ENCODE measurements at regions not wholly inside any gene's neighbourhood (a gene's known extent, or its start where the extent isn't known, plus 50 kb on each side); places are given as distances from the start of the nearest gene placed in this dataset.

DNA sequence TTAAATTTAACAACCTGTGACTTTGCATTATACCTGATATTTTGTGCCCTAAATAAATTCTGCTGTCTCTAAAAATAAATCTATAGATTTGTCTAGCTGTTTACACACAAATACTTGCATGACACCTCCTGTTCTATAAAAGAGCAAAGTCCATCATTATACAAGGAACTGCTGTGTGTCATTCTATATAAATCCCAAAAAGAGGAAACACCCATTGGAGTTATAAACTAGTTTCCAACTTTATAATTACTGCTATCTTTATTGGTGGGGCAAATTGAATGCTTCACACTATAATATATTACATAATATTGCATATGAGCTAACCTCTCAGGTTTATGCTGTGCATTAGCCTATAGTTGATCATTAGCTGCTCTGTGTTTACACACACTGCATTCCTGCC, 504.4 kb downstream of the SATB2 start:
- ATAC-seq (ENCODE audit: low read depth) (no peak), DNase-seq (no peak)
- no peaks in the 10 kb centered on the region for H3K4me1 Mint-ChIP-seq
- Histone ChIP-seq H2AFZ (ENCODE audit: insufficient read depth, low read depth, low read length, poor library complexity, severe bottlenecking) (no peak overlapping the region), H3K4me1 (ENCODE audit: control insufficient read depth in 2 of 2, insufficient read depth in 2 of 2, low read length in 2 of 2) (no peaks in the 10 kb centered on the region), H3K79me2 (ENCODE audit: control insufficient read depth, insufficient read depth, low read length) (no peaks in the 10 kb centered on the region), H3K36me3 (replicated peaks in 1 of 2; ENCODE audit: control extremely low read depth in 1 of 2, control insufficient read depth in 1 of 2, extremely low read depth in 1 of 2, insufficient read depth in 2 of 2, low read length in 1 of 2) (no peaks in the 10 kb centered on the region), H3K4me2 (replicated peaks; ENCODE audit: low read depth, low read length, poor library complexity, severe bottlenecking) (no peak overlapping the region), H3K9ac (ENCODE audit: low read length) (no peak overlapping the region), H3K27me3 (replicated peaks in 1 of 4; ENCODE audit: control extremely low read depth in 1 of 4, control insufficient read depth in 3 of 4, insufficient read depth in 4 of 4, low read length in 3 of 4) (no peaks in the 10 kb centered on the region), H3K4me3 (ENCODE audit: control extremely low read depth in 1 of 5, extremely low read depth in 1 of 5, insufficient read depth in 1 of 5, low read depth in 2 of 5, low read length in 4 of 5) (no peak overlapping the region), H3K9me3 (ENCODE audit: control extremely low read depth in 1 of 3, control insufficient read depth in 2 of 3, insufficient read depth in 1 of 3, low read length in 2 of 3) (no peaks in the 10 kb centered on the region), H4K20me1 (ENCODE audit: control insufficient read depth, insufficient read depth, low read length, poor library complexity, severe bottlenecking) (no peaks in the 10 kb centered on the region), H3K27ac (ENCODE audit: low read length in 2 of 2) (no peak overlapping the region)
- TF ChIP-seq, protein P1, sequence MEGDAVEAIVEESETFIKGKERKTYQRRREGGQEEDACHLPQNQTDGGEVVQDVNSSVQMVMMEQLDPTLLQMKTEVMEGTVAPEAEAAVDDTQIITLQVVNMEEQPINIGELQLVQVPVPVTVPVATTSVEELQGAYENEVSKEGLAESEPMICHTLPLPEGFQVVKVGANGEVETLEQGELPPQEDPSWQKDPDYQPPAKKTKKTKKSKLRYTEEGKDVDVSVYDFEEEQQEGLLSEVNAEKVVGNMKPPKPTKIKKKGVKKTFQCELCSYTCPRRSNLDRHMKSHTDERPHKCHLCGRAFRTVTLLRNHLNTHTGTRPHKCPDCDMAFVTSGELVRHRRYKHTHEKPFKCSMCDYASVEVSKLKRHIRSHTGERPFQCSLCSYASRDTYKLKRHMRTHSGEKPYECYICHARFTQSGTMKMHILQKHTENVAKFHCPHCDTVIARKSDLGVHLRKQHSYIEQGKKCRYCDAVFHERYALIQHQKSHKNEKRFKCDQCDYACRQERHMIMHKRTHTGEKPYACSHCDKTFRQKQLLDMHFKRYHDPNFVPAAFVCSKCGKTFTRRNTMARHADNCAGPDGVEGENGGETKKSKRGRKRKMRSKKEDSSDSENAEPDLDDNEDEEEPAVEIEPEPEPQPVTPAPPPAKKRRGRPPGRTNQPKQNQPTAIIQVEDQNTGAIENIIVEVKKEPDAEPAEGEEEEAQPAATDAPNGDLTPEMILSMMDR (IDR thresholded peaks at IDR 0.05): no peak
- no peak for TF ChIP-seq EZH2 (IDR thresholded peaks at IDR 0.05; ENCODE audit: borderline replicate concordance, insufficient read depth, low read depth, low read length, poor library complexity, severe bottlenecking)
- H3K27me3 Mint-ChIP-seq: no peaks in the 10 kb centered on the region
- CTCF ChIA-PET: no interaction called here
- no peak overlapping the region for H3K4me3 Mint-ChIP-seq
- POLR2A ChIA-PET: no interaction called here
- H3K9me3 Mint-ChIP-seq (ENCODE audit: insufficient read depth): peaks cover 5% of the 10 kb centered on the region
- H3K27ac Mint-ChIP-seq: no peak overlapping the region
- intact Hi-C loops (cut with micrococcal nuclease): no loop called here

DNA sequence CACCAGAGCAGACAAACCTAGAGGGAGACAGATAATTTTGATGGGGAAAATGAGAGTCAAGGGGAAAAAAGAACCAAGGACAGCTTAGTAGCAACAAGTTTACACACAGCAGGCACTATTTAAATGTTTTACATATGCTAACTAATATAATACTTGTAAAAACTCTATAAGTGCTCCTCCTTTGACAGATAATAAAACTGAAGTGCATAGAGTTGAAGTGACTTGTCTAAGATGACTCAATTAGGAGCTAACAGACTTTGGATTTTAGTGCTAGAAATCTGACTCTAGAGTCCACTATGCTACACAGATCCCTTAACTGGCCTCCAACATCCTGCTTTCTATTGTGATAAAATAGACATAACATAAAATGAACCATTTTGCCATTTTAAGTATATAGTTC, 506.9 kb downstream of the SATB2 start:
- no peaks in the 10 kb centered on the region for H3K9me3 ChIP-seq (ENCODE audit: control extremely low read depth in 1 of 3, control insufficient read depth in 2 of 3, insufficient read depth in 1 of 3, low read length in 2 of 3)
- Mint-ChIP-seq H3K27me3 (no peaks in the 10 kb centered on the region), H3K9me3 (ENCODE audit: insufficient read depth) (peaks cover 5% of the 10 kb centered on the region), H3K27ac (no peak overlapping the region), H3K4me1 (no peaks in the 10 kb centered on the region), H3K4me3 (no peak overlapping the region)
- intact Hi-C loops (cut with micrococcal nuclease): no loop called here
- ChIA-PET POLR2A (no interaction called here), CTCF (no interaction called here)
- no peak overlapping the region for H3K9ac ChIP-seq (ENCODE audit: low read length)
- no peak overlapping the region for H3K27ac ChIP-seq (ENCODE audit: low read length in 2 of 2)
- H4K20me1 ChIP-seq (ENCODE audit: control insufficient read depth, insufficient read depth, low read length, poor library complexity, severe bottlenecking): no peaks in the 10 kb centered on the region
- H3K79me2 ChIP-seq (ENCODE audit: control insufficient read depth, insufficient read depth, low read length): no peaks in the 10 kb centered on the region
- no peak overlapping the region for H3K4me2 ChIP-seq (replicated peaks; ENCODE audit: low read depth, low read length, poor library complexity, severe bottlenecking)
- TF ChIP-seq EZH2 (IDR thresholded peaks at IDR 0.05; ENCODE audit: borderline replicate concordance, insufficient read depth, low read depth, low read length, poor library complexity, severe bottlenecking): no peak
- TF ChIP-seq, protein P1 (IDR thresholded peaks at IDR 0.05): no peak
- no peaks in the 10 kb centered on the region for H3K27me3 ChIP-seq (replicated peaks in 1 of 4; ENCODE audit: control extremely low read depth in 1 of 4, control insufficient read depth in 3 of 4, insufficient read depth in 4 of 4, low read length in 3 of 4)
- no peak overlapping the region for H2AFZ ChIP-seq (ENCODE audit: insufficient read depth, low read depth, low read length, poor library complexity, severe bottlenecking)
- no peak for ATAC-seq (ENCODE audit: low read depth)
- no peak overlapping the region for H3K4me3 ChIP-seq (ENCODE audit: control extremely low read depth in 1 of 5, extremely low read depth in 1 of 5, insufficient read depth in 1 of 5, low read depth in 2 of 5, low read length in 4 of 5)
- H3K4me1 ChIP-seq (ENCODE audit: control insufficient read depth in 2 of 2, insufficient read depth in 2 of 2, low read length in 2 of 2): no peaks in the 10 kb centered on the region
- H3K36me3 ChIP-seq (replicated peaks in 1 of 2; ENCODE audit: control extremely low read depth in 1 of 2, control insufficient read depth in 1 of 2, extremely low read depth in 1 of 2, insufficient read depth in 2 of 2, low read length in 1 of 2): no peaks in the 10 kb centered on the region
- DNase-seq: no peak
